IMR-90 (cell line): ENCODE measurements at regions not wholly inside any gene's neighbourhood (a gene's known extent, or its start where the extent isn't known, plus 50 kb on each side); places are given as distances from the start of the nearest gene placed in this dataset.

Experiments
- ATAC-seq: fragments of 200-7000 bp; cut with Tn5 transposase; 2 replicates; pipeline ENCODE4 v1.9.1; 2020; ENCODE audit warnings: low read depth, mild to moderate bottlenecking, moderate library complexity
- BruUV-seq: library from RNA; stranded (reverse); fragments of 400-500 nt; replicated peaks from 2 replicates; lab custom pipeline; 2021; lab: Mats Ljungman, UMichigan
- CTCF ChIA-PET: fragments of 300-600 bp; formaldehyde crosslinking; extraction: SDS; loops from one replicate; lab custom pipeline; 2021; ENCODE audit warnings: antibody characterized with exemption; lab: Yijun Ruan, JAX
- POLR2A ChIA-PET: fragments of 300-600 bp; sonication (Branson Sonifier 250); formaldehyde crosslinking; loops from one replicate; lab custom pipeline; 2022; ENCODE audit warnings: antibody characterized with exemption; ENCODE audit not compliant: unreplicated experiment; lab: Charles Lee
- DNase-seq: peaks from one replicate; pipeline ENCODE4 v3.0.0; 2013
- H2AFZ ChIP-seq: replicated peaks from 2 replicates; pipeline ENCODE3; 2013; ENCODE audit warnings: low read length, mild to moderate bottlenecking; ENCODE audit not compliant: poor library complexity
- H2AK5ac ChIP-seq: 2 replicates; pipeline ENCODE4 v1.6.1; 2013; ENCODE audit warnings: low read depth, low read length, inconsistent platforms
- H2AK9ac ChIP-seq: replicated peaks from 2 replicates; pipeline ENCODE3; 2013; ENCODE audit warnings: mild to moderate bottlenecking, low read depth, low read length, moderate library complexity; ENCODE audit not compliant: poor library complexity
- H2BK120ac ChIP-seq: 2 replicates; pipeline ENCODE4 v1.6.1; 2013; ENCODE audit warnings: low read depth, low read length, inconsistent platforms
- H2BK15ac ChIP-seq: 3 replicates; pipeline ENCODE4 v1.6.1; 2013; ENCODE audit warnings: low read depth, low read length, inconsistent platforms
- H2BK20ac ChIP-seq: 2 replicates; pipeline ENCODE4 v1.6.1; 2013; ENCODE audit warnings: low read depth, mild to moderate bottlenecking, inconsistent platforms, low read length, moderate library complexity
- H2BK5ac ChIP-seq: 2 replicates; pipeline ENCODE4 v1.6.1; 2013; ENCODE audit warnings: mild to moderate bottlenecking, low read depth, low read length, inconsistent platforms; ENCODE audit not compliant: poor library complexity, severe bottlenecking
- H3K14ac ChIP-seq: replicated peaks from 2 replicates; pipeline ENCODE4 v1.6.1; 2013; ENCODE audit warnings: low read depth, low read length, inconsistent platforms
- H3K18ac ChIP-seq: 2 replicates; pipeline ENCODE4 v1.6.1; 2013; ENCODE audit warnings: low read depth, low read length, control low read depth
- H3K23ac ChIP-seq: 2 replicates; pipeline ENCODE4 v1.6.1; 2013; ENCODE audit warnings: low read depth, low read length, inconsistent platforms
- H3K27ac ChIP-seq: 2 replicates; pipeline ENCODE4 v1.5.1; 2013; ENCODE audit warnings: mild to moderate bottlenecking, control low read depth, low read length; ENCODE audit not compliant: insufficient read depth
- H3K27me3 ChIP-seq: 2 replicates; pipeline ENCODE4 v1.6.1; 2013; ENCODE audit warnings: low read length; ENCODE audit not compliant: control insufficient read depth, insufficient read depth
- H3K36me3 ChIP-seq: 2 replicates; pipeline ENCODE4 v1.6.1; 2013; ENCODE audit warnings: low read length, mixed read lengths; ENCODE audit not compliant: control insufficient read depth, insufficient read depth
- H3K4ac ChIP-seq: 2 replicates; pipeline ENCODE4 v1.6.1; 2013; ENCODE audit warnings: low read depth, low read length, inconsistent platforms
- H3K4me1 ChIP-seq: 2 replicates; pipeline ENCODE4 v1.6.1; 2013; ENCODE audit warnings: low read length, mixed read lengths; ENCODE audit not compliant: control insufficient read depth, insufficient read depth
- H3K4me2 ChIP-seq: 2 replicates; pipeline ENCODE4 v1.6.1; 2013; ENCODE audit warnings: low read depth, mild to moderate bottlenecking, control low read depth, low read length, moderate library complexity
- H3K4me3 ChIP-seq: 2 replicates; pipeline ENCODE4 v1.5.1; 2013; ENCODE audit warnings: low read depth, mild to moderate bottlenecking, control low read depth, low read length, moderate library complexity; ENCODE audit not compliant: insufficient read depth
- H3K56ac ChIP-seq: 2 replicates; pipeline ENCODE4 v1.6.1; 2013; ENCODE audit warnings: low read length, inconsistent platforms; ENCODE audit not compliant: insufficient read depth; ENCODE audit errors: extremely low read depth
- H3K79me1 ChIP-seq, 2 experiments: 2 replicates each; pipeline ENCODE4 v1.6.1; 2013; ENCODE audit warnings: low read length in 2 of 2, inconsistent platforms in 1 of 2, low read depth in 1 of 2
- H3K9ac ChIP-seq: 2 replicates; pipeline ENCODE4 v1.6.1; 2013; ENCODE audit warnings: low read depth, low read length, control low read depth
- H3K9me1 ChIP-seq: 2 replicates; pipeline ENCODE4 v1.6.1; 2013; ENCODE audit warnings: low read length, inconsistent platforms; ENCODE audit not compliant: insufficient read depth
- H3K9me3 ChIP-seq: 2 replicates; pipeline ENCODE4 v1.6.1; 2013; ENCODE audit warnings: low read length; ENCODE audit not compliant: control insufficient read depth, insufficient read depth
- H4K20me1 ChIP-seq: 2 replicates; pipeline ENCODE4 v1.6.1; 2013; ENCODE audit warnings: low read length, inconsistent platforms; ENCODE audit not compliant: insufficient read depth
- H4K5ac ChIP-seq: 2 replicates; pipeline ENCODE4 v1.6.1; 2013; ENCODE audit warnings: mild to moderate bottlenecking, low read depth, low read length, control low read depth
- H4K8ac ChIP-seq, 2 experiments: 2 replicates each; pipeline ENCODE4 v1.6.1; 2013; ENCODE audit warnings: low read depth in 2 of 2, low read length in 2 of 2, control low read depth in 1 of 2, inconsistent platforms in 1 of 2
- H4K91ac ChIP-seq: 2 replicates; pipeline ENCODE4 v1.6.1; 2013; ENCODE audit warnings: low read depth, low read length, inconsistent platforms; ENCODE audit not compliant: insufficient read depth
- BHLHE40 ChIP-seq: fragments of 150-350 bp; IDR thresholded peaks from 2 replicates; pipeline ENCODE4 v1.6.1; 2016; ENCODE audit warnings: mild to moderate bottlenecking, low read depth, low read length
- CEBPB ChIP-seq: IDR thresholded peaks from 2 replicates; pipeline ENCODE4 v1.6.1; 2012; ENCODE audit warnings: low read depth, low read length, improper control_type of control experiment
- CHD1 ChIP-seq: IDR thresholded peaks from 2 replicates; pipeline ENCODE4 v1.6.1; 2012; ENCODE audit warnings: low read depth, low read length, improper control_type of control experiment
- CTCF ChIP-seq: conservative IDR thresholded peaks from 2 replicates; pipeline ENCODE4 v1.5.1; 2012; ENCODE audit warnings: mild to moderate bottlenecking, low read depth, low read length, improper control_type of control experiment
- FOS ChIP-seq: fragments of 150-350 bp; IDR thresholded peaks from 2 replicates; pipeline ENCODE4 v1.6.1; 2016; ENCODE audit warnings: low read depth, low read length
- MAFK ChIP-seq: IDR thresholded peaks from 2 replicates; pipeline ENCODE4 v1.6.1; 2012; ENCODE audit warnings: low read depth, low read length, improper control_type of control experiment
- MAZ ChIP-seq: IDR thresholded peaks from 2 replicates; pipeline ENCODE4 v1.6.1; 2012; ENCODE audit warnings: low read depth, mild to moderate bottlenecking, low read length, improper control_type of control experiment, moderate library complexity, borderline replicate concordance
- MXI1 ChIP-seq: IDR thresholded peaks from 2 replicates; pipeline ENCODE4 v1.6.1; 2012; ENCODE audit warnings: low read depth, mild to moderate bottlenecking, low read length, moderate library complexity, borderline replicate concordance
- NFE2L2 ChIP-seq: fragments of 150-350 bp; IDR thresholded peaks from 2 replicates; pipeline ENCODE4 v1.6.1; 2016; ENCODE audit warnings: low read depth, mild to moderate bottlenecking, low read length
- POLR2A ChIP-seq: IDR thresholded peaks from 2 replicates; pipeline ENCODE4 v1.6.1; 2012; ENCODE audit warnings: mild to moderate bottlenecking, low read depth, low read length
- RAD21 ChIP-seq: IDR thresholded peaks from 2 replicates; pipeline ENCODE4 v1.6.1; 2012; ENCODE audit warnings: low read length, improper control_type of control experiment
- RCOR1 ChIP-seq: IDR thresholded peaks from 2 replicates; pipeline ENCODE4 v1.6.1; 2012; ENCODE audit warnings: mild to moderate bottlenecking, low read length, improper control_type of control experiment; ENCODE audit not compliant: insufficient replicate concordance
- RFX5 ChIP-seq: IDR thresholded peaks from 2 replicates; pipeline ENCODE4 v1.8.0; 2012; ENCODE audit warnings: low read depth, mild to moderate bottlenecking, low read length, moderate library complexity
- SMC3 ChIP-seq: fragments of 150-350 bp; IDR thresholded peaks from 2 replicates; pipeline ENCODE4 v1.6.1; 2016; ENCODE audit warnings: low read depth, mild to moderate bottlenecking, antibody characterized with exemption, low read length, moderate library complexity
- dilution Hi-C: fragments of 300-500 bp; cut with HindIII; formaldehyde crosslinking; loops from one replicate; pipeline ENCODE4 v1.14.3; 2018; ENCODE audit warnings: low sequenced_read_pairs; ENCODE audit not compliant: unreplicated experiment
- in situ Hi-C: fragments of 300-500 bp; cut with MboI; formaldehyde crosslinking; loops from 3 replicates; pipeline ENCODE4 v1.14.3; 2019; ENCODE audit warnings: low sequenced_read_pairs, inconsistent platforms, mixed read lengths
- intact Hi-C: fragments of 100-400 bp; cut with micrococcal nuclease; formaldehyde crosslinking; loops from 2 replicates; pipeline ENCODE4 v1.10.0; 2022
- TF ChIP-seq, protein P1 (sequence below): fragments of 150-350 bp; IDR thresholded peaks from 2 replicates; pipeline ENCODE4 v1.6.1; 2016; ENCODE audit warnings: low read depth, mild to moderate bottlenecking, low read length, moderate library complexity, borderline replicate concordance
- TF ChIP-seq, protein P2 (sequence below): fragments of 150-350 bp; IDR thresholded peaks from 2 replicates; pipeline ENCODE4 v1.6.1; 2017; ENCODE audit warnings: mild to moderate bottlenecking, antibody characterized with exemption, low read length, low read depth

DNA sequence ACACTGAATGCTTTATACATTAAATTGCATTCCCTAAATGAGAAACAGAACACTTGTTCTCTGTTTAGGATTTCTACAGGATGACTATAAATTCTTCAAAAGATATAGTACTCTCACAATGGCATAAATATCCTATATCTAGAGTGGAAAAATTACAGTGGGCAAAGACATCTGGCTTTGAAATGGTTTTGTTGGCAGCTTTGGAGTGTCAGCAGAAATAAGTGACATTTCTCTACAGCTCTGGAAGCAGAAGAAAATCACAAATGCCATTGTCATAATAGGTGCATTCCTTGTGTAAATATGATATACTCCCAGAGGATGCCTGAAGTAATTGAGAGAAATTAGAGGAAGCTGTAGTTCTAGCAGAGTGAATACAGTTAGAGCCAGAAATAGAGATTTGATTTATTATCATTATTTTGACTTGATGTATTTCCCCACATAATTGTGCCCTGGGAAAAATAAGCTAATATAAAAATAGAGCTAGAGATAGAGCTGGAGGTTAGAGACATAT is 95.9 kb upstream of the GALNTL6 start:
- intact Hi-C loops (no loop called here), dilution Hi-C loops (no loop called here), in situ Hi-C loops (no loop called here)
- peaks cover 15% of the 10 kb centered on the region for H3K9me3 ChIP-seq
- H3K14ac ChIP-seq, result no peak overlapping the region
- H3K18ac ChIP-seq, result no peak overlapping the region
- H3K23ac ChIP-seq, result no peak overlapping the region
- ChIA-PET POLR2A (no interaction called here), CTCF (no interaction called here)
- H4K20me1 ChIP-seq, result no peaks in the 10 kb centered on the region
- H2BK120ac ChIP-seq, result no peak overlapping the region
- no peak overlapping the region for H3K56ac ChIP-seq
- no peak overlapping the region for H3K4ac ChIP-seq
- H3K4me2 ChIP-seq, result no peak overlapping the region
- no peak for DNase-seq
- H3K27me3 ChIP-seq, result no peaks in the 10 kb centered on the region
- no peak for TF ChIP-seq CEBPB
- no peak for TF ChIP-seq CTCF
- no peak for TF ChIP-seq CHD1
- TF ChIP-seq NFE2L2, result no peak
- no peak for TF ChIP-seq RCOR1
- no peak for TF ChIP-seq BHLHE40
- no peak for TF ChIP-seq MAFK
- no peak for TF ChIP-seq MXI1
- TF ChIP-seq RFX5, result no peak
- TF ChIP-seq POLR2A, result no peak
- no peak for TF ChIP-seq RAD21
- no peak for TF ChIP-seq FOS
- no peak for TF ChIP-seq MAZ
- TF ChIP-seq, protein P1, sequence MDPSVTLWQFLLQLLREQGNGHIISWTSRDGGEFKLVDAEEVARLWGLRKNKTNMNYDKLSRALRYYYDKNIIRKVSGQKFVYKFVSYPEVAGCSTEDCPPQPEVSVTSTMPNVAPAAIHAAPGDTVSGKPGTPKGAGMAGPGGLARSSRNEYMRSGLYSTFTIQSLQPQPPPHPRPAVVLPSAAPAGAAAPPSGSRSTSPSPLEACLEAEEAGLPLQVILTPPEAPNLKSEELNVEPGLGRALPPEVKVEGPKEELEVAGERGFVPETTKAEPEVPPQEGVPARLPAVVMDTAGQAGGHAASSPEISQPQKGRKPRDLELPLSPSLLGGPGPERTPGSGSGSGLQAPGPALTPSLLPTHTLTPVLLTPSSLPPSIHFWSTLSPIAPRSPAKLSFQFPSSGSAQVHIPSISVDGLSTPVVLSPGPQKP, result no peak
- TF ChIP-seq, protein P2, sequence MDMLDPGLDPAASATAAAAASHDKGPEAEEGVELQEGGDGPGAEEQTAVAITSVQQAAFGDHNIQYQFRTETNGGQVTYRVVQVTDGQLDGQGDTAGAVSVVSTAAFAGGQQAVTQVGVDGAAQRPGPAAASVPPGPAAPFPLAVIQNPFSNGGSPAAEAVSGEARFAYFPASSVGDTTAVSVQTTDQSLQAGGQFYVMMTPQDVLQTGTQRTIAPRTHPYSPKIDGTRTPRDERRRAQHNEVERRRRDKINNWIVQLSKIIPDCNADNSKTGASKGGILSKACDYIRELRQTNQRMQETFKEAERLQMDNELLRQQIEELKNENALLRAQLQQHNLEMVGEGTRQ, result no peak
- TF ChIP-seq SMC3, result no peak
- no peak overlapping the region for H2AK9ac ChIP-seq
- H2BK20ac ChIP-seq, result no peak overlapping the region
- no peak overlapping the region for H4K91ac ChIP-seq
- no peak overlapping the region for H2BK5ac ChIP-seq
- H3K4me3 ChIP-seq, result no peak overlapping the region
- H3K9ac ChIP-seq, result no peak overlapping the region
- H3K79me1 ChIP-seq, result no peaks in the 10 kb centered on the region
- H2AFZ ChIP-seq, result no peak overlapping the region
- no peak overlapping the region for H3K27ac ChIP-seq
- H2BK15ac ChIP-seq, result no peak overlapping the region
- no TSS peak for BruUV-seq
- H4K5ac ChIP-seq, result no peak overlapping the region
- H3K4me1 ChIP-seq, result no peaks in the 10 kb centered on the region
- H3K36me3 ChIP-seq, result no peaks in the 10 kb centered on the region
- ATAC-seq, result no peak
- H4K8ac ChIP-seq, result no peak overlapping the region
- H2AK5ac ChIP-seq, result no peak overlapping the region
- H3K9me1 ChIP-seq, result no peaks in the 10 kb centered on the region
